Peyer's patch (tissue), 4 donors: ENCODE measurements at regions not wholly inside any gene's neighbourhood (a gene's known extent, or its start where the extent isn't known, plus 50 kb on each side); places are given as distances from the start of the nearest gene placed in this dataset.
"Not testable (repeated sequence)": the region's sequence is repeated elsewhere in the genome, so short reads cannot be mapped to it uniquely, and the experiment has no call there.

Experiments
- POLR2A ChIP-seq, 2 donors: fragments of 450-650 bp; IDR thresholded peaks; one replicate each; pipeline ENCODE4 v1.5.1; 2017; ENCODE audit warnings: antibody characterized with exemption in 2 of 2, mild to moderate bottlenecking in 2 of 2, moderate library complexity in 2 of 2
- TF ChIP-seq, protein P1 (sequence below), 6 experiments: fragments of 450-650 bp in 4 of 6; fragments of 200-600 bp in 2 of 6; sonication (generic) in 1 of 6; IDR thresholded peaks; one replicate each; pipeline ENCODE4 v1.5.1; 2017 to 2019; ENCODE audit warnings: antibody characterized with exemption in 6 of 6, mild to moderate bottlenecking in 3 of 6, moderate library complexity in 1 of 6

DNA sequence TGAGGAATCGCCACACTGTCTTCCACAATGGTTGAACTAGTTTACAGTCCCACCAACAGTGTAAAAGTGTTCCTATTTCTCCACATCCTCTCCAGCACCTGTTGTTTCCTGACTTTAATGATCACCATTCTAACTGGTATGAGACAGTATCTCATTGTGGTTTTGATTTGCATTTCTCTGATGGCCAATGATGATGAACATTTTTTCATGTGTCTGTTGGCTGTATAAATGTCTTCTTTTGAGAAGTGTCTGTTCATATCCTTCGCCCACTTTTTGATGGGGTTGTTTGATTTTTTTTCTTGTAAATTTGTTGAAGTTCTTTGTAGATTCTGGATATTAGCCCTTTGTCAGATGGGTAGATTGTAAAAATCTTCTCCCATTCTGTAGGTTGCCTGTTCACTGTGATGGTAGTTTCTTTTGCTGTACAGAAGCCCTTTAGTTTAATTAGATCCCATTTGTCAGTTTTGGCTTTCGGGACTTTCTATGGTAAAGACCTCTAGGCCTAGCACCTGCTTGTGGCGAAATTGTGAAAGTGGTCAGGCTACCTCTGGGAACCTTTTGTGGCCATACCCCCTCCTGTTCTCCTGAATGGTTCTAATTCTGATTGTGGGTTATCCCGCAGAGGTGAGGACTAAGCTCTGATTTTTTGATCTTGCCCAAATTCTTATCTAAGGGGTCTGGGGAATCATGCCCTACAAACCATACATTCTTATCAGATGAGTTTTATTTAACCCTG, 99.9 kb upstream of the RNU6-1 start:
- TF ChIP-seq, protein P1, sequence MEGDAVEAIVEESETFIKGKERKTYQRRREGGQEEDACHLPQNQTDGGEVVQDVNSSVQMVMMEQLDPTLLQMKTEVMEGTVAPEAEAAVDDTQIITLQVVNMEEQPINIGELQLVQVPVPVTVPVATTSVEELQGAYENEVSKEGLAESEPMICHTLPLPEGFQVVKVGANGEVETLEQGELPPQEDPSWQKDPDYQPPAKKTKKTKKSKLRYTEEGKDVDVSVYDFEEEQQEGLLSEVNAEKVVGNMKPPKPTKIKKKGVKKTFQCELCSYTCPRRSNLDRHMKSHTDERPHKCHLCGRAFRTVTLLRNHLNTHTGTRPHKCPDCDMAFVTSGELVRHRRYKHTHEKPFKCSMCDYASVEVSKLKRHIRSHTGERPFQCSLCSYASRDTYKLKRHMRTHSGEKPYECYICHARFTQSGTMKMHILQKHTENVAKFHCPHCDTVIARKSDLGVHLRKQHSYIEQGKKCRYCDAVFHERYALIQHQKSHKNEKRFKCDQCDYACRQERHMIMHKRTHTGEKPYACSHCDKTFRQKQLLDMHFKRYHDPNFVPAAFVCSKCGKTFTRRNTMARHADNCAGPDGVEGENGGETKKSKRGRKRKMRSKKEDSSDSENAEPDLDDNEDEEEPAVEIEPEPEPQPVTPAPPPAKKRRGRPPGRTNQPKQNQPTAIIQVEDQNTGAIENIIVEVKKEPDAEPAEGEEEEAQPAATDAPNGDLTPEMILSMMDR (IDR thresholded peaks at IDR 0.05), result not testable (repeated sequence)
- not testable (repeated sequence) for TF ChIP-seq POLR2A (IDR thresholded peaks at IDR 0.05)
